GM18907 (cell line): ENCODE measurements at regions not wholly inside any gene's neighbourhood (a gene's known extent, or its start where the extent isn't known, plus 50 kb on each side); places are given as distances from the start of the nearest gene placed in this dataset.
"Not testable (repeated sequence)": the region's sequence is repeated elsewhere in the genome, so short reads cannot be mapped to it uniquely, and the experiment has no call there.

Source experiments
- ATAC-seq: cut with Tn5 transposase; IDR thresholded peaks from one replicate; pipeline ENCODE4 v1.9.1; 2021; ENCODE audit warnings: mild to moderate bottlenecking, moderate library complexity; ENCODE audit not compliant: unreplicated experiment

- ATAC-seq: no peak
Measured at GRCh38 chr10:53357587-53357986, 585.0 kb upstream of the MBL2 start.

GRCh38 chr10:53356616-53357349, 584.2 kb upstream of the MBL2 start:
- ATAC-seq: no peak

DNA sequence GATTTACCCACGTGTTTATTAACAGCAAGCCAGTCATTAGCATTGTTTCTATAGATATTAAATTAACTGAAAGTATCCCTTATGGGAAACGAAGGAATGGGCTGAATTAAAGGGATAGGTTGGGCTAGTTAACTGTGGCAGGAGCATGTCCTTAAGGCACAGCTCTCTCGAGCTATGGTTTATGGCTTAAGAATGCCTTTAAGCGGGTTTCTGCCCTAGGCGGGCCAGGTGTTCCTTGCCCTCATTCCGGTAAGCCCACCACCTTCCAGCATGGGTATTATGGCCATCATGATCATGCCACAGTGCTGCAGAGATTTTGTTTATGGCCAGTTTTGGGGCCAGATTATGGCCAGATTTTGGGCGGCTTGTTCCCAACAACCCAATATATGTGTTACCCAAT, 569.9 kb upstream of the MBL2 start:
- ATAC-seq: not testable (repeated sequence)

DNA sequence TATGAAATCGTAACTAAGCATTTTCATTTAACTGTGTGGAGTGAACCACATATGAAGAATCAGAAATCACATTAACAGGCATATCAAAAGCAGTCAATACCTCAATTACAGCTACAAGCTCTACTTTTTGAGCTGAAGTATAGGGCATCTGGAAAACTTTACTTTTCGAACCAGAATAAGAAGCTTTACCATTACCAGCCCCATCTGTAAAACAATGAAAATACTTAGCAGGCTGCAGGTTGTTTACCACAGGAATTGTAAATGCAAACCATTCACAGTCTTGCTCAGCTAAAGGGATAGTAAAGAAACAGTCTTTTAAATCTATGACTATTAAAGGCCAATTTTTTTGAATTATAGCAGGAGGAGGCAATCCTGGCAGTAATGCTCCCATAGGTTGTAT, 565.6 kb upstream of the MBL2 start:
- not testable (repeated sequence) for ATAC-seq

- not testable (repeated sequence) for ATAC-seq
Measured at GRCh38 chr10:53335803-53336422, 563.3 kb upstream of the MBL2 start.

- ATAC-seq: no peak
Measured at GRCh38 chr10:53331460-53331859, 558.9 kb upstream of the MBL2 start.

GRCh38 chr10:53326401-53327305, 554.1 kb upstream of the MBL2 start:
- peak; percentile 75 for ATAC-seq

- ATAC-seq: no peak
Measured at GRCh38 chr10:53325066-53325465, 552.5 kb upstream of the MBL2 start.

- ATAC-seq: no peak
Measured at GRCh38 chr10:53315709-53316108, 543.1 kb upstream of the MBL2 start.

DNA sequence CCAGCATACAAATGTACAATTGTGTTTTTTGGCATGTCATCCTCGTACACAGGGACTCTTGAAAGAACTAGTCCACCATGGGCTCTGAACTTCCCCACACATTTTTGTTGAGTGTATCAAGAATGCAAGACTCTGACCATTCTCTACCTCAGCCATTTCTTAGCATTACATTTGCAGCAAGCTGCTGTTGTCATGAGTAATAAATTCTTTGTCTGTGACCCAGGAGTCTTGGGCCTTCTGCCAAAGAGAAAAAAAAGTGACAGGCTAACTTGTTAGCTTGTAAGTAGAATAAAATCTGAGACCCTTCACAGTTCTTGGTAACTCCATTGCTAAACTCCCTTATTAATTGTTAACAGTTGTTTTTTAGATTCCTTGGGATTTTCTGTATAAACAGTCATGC, 542.3 kb upstream of the MBL2 start:
- no peak for ATAC-seq

DNA sequence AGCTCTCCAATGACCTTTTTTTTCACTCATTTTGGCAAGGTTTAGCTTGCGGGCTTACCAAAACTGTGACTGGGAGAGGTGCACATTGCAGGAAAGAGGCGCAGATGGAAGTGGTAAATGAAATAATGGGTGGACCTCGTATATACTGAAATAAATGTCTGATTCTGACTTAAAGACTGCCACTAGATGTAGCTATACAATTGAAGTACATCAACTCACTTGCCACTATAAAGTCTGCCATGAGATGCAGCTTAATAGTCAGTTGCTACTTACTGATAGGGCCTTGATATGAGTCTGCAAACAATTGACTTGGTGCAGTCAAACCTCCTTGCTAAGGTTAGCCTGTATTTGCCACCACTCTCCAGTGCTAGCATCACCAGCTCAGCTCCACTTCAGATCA, 525.9 kb upstream of the MBL2 start:
- ATAC-seq: no peak

DNA sequence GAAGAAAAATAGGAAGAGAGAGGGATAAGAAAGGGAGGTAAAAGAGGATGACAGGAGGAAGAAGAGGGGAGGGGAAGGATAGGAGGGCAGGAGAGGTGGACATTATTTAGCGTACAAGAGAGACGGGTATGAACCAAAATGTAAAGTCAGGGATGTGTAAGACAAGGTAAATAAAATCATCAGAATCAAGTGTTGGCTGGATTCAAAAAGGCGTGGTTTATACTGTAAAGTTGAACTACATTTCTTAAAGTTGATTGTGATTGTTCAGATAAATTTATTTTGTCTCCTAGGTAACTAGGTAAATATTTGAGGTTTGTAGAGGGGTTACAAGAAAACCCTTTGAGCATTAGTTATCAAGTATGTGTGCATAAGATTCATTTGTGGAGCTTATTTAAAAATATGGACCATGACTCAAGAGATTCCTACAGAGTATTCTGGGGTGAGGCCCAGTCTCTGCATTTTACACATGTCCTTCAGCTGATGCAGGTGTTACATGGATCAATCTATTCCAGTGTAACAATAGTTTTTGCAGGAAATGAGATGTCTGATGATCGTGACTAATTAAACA, 512.1 kb upstream of the MBL2 start:
- no peak for ATAC-seq

DNA sequence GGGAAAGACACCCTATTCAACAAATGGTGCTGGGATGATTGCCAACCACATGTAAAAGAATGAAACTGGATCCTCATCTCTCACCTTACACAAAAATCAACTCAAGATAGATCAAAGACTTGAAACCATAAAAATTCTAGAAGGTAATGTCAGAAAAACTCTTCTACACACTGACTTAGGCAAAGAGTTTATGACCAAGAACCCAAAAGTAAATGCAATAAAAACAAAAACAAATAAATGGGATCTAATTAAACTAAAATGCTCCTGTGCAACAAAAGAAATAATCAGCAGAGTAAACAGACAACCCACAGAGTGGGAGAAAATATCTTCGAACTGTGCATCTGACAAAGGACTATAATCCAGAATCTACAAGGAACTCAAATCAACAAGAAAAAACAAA, 504.2 kb upstream of the MBL2 start:
- no peak for ATAC-seq

GRCh38 chr10:53269482-53269881, 496.9 kb upstream of the MBL2 start:
- no peak for ATAC-seq

DNA sequence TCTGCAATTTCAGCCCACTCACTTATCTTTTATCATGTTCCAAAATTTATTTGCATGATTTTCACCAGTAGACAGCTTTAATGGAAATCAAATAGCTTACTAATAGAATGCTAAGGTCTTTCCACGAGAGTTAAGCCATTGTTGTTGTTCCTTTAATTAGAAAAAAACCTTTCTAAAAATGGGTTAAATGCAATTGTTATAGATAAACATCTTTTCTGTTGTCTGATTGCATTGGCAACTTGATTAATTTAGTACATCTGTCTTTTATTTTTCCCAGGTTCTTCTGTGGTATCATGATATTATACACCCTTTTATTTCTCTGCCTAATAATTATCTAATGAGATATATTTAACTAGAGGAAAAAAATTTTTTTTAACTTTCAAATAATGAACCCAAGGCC, 487.6 kb upstream of the MBL2 start:
- ATAC-seq: no peak

DNA sequence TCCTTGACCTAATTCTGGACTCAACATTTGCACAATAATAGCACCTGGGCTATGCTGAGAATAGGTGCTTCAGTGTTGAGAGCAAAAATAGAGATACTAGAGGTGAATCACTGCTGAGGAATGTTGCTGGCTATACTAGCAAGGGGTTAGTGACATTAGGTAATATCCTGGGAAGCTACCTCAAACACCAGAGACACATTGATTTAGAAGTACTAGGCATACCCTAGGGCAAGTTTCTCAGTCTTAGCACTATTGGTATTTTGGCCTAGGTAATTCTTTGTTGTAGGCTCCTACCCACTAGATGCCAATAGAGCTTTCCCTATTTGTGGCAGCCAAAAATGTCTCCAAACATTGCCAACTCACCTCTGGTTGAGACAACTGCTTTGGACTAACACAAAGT, 484.0 kb upstream of the MBL2 start:
- ATAC-seq: no peak

DNA sequence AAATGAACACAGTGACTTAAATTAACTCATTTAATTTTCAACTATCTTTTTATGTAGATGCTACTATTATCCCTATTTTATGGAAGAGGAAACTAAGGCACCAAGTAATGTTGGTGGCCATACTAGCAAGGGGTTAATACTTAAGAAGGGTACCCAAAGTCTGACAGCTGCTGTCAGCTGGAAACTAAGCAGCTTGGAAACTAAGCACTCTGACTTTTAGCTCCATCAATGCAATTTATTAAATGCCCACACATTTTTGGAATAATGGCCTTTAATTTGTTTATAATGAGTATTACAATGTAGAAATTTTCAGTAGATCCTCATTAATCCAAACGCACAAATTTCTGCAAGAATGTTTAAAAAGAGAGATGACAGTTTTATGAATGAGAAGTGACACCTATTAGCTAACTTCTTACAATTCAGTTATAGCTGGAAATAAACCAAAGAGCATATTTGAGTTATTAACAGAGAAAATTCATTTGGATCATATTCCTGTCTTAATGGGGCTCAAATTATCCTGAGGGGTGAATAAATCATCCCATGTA, 483.1 kb upstream of the MBL2 start:
- ATAC-seq: no peak

GRCh38 chr10:53253221-53253620, 480.6 kb upstream of the MBL2 start:
- no peak for ATAC-seq

DNA sequence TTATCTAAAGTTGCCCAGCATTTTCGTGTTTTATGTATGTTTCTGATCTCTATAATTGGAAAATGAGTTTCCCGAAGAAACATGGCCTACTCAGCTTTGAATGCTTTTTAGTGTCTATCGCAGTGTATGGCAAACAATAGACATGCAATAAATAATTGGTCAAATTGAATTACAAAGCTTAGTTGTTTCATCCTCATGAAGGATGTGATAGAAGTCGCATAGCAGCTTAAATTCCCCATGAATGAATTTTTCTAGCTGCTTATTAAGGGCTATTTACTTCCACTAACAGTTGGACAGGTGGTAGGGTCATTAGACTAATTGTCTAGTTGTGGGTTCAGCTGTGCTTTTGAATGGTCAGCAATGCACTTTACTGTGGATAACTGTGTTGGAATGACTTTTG, 467.3 kb upstream of the MBL2 start:
- no peak for ATAC-seq

- ATAC-seq: no peak
Measured at GRCh38 chr10:53236941-53237340, 464.4 kb upstream of the MBL2 start.

DNA sequence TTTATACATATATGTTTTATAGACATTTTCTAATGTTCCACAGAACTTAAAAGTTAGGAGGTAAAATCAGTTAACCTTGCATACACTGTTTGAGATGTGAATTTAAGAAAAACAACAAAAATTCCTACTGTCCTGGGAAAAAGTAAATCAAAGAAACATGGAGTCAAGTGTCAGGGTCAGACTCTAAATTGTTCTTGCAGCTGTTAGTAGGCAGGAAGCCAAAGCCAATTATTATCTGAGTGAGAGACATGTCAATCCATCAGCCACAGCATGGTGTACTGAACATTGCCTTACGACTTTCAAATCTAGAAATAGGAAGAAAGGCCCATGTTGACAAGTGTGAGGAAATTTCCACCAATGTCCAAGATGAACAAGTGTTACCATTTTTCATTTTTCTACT, 461.2 kb upstream of the MBL2 start:
- ATAC-seq: no peak
